Stimulated activated CD8-positive, alpha-beta memory T cell treated with anti-CD3 and anti-CD28 coated beads, Interleukin-15, amount 100 ng/mL, for 1 hour (primary cell): ENCODE measurements at regions not wholly inside any gene's neighbourhood (a gene's known extent, or its start where the extent isn't known, plus 50 kb on each side); places are given as distances from the start of the nearest gene placed in this dataset.
"Not testable (repeated sequence)": the region's sequence is repeated elsewhere in the genome, so short reads cannot be mapped to it uniquely, and the experiment has no call there.

Source experiments
- DNase-seq: peaks from one replicate; pipeline ENCODE4 v3.0.0-alpha.2; 2020; ENCODE audit warnings: low read depth

DNA sequence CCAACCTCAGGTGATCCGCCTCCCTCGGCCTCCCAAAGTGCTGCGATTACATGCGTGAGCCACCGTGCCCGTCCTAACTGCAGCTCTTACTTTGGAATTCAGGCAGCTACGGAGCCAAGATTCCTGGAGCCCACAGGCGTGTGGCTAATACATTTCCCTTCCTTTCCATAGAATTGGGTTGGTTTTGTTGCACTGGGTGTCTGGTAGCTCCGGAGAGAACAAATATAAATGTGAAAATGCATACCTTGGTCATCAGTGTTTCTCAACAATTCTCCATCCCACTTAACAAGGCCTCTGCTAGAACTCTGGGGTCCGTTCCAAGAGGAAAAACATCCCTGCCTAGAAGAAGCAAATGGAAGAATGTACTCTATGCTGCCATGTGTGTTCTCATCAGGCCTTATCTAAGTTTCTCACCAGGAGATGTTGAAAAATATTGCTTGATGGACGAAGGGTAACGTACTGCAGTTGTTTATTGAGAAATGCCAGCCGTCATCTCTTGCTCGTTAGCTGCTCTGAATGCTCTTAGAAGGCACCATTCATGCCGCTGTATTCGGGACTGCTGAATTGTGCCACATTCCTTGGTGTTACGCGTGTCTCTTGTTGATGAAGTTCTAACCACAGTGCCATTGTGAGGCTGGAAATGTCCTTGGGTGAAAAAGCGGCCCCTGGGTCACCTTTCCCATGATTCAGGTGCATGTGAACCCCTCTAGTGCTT, 50.5 kb upstream of the CD99 start:
- no peak for DNase-seq

DNA sequence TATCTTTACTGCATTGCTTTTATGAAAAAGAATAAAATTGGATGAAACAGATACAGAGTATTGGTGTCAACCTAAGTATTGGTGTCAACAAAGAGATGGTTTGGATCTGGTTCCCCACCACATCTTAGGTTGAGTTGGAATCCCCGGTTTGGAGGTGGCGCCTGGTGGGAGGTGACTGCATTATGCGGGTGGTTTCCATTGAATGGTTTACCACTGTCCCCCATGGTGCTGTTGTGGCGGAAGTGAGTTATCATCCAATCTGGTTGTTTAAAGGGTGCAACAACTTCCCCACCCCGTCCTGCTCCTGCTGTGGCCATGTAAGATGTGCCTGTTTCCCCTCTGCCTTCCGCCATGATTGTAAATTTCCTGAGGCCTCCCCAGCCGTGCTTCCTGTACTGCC, 52.8 kb upstream of the CD99 start:
- DNase-seq, result no peak

DNA sequence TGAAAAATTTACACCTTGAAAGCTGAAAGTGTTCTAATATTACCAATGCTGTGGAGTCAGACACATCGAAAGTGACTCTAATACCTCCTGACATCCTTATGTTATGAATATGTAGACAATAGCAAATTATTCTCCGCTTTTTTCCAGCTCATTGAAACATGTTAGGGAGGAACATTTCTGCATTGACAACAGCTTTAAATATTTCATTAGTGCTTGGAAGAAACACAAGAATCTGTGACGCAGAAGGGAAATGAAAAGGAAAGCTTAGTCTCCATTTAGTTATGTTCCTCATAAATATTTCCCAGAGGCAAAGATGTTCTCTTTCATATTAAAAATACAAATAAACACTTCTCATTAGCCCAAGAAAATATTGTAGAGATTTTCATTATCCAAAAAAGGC, 55.8 kb upstream of the CD99 start:
- DNase-seq, result no peak

DNA sequence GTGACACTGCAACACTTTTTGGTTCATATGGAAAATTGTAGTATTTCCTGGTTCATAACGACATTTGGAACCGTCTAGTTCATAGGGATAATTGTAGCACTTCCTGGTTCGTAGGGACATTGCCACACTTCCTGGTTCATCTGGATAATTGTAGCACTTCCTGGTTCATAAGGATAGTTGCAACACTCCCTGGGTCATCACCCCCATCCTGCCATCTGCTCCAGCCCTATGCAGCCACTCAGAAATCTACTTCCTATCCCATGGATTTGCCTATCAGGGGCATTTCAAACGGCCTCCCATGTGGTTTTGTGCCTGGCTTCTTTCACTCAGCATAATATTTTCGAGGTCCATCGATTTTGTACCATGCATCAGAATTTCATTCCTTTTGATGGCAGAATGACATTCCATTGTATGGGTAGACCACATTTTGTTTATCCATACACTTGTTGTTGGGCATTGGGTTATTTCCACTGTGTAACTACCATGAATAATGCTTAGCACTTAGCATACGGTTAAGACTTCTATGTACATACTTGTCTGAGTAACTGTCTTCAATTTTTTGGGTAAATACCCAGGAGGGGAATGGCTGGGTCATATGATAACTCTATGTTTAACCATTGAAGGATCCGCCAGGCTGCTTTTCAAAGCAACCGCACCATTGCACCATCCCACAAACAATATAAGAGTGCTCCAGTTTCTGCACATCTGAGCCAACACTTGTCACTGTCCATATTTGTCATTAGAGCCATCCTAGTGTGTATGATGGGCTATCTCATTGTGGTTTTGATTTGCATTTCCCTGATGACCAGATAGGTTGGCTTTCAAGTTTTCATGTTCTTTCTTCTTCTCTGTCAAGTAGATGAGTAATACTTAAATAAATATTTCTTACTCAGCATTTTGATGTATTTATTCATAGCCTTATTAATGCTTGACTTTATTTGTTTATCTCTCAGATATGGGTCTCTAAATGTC, 58.3 kb upstream of the CD99 start:
- no peak for DNase-seq

DNA sequence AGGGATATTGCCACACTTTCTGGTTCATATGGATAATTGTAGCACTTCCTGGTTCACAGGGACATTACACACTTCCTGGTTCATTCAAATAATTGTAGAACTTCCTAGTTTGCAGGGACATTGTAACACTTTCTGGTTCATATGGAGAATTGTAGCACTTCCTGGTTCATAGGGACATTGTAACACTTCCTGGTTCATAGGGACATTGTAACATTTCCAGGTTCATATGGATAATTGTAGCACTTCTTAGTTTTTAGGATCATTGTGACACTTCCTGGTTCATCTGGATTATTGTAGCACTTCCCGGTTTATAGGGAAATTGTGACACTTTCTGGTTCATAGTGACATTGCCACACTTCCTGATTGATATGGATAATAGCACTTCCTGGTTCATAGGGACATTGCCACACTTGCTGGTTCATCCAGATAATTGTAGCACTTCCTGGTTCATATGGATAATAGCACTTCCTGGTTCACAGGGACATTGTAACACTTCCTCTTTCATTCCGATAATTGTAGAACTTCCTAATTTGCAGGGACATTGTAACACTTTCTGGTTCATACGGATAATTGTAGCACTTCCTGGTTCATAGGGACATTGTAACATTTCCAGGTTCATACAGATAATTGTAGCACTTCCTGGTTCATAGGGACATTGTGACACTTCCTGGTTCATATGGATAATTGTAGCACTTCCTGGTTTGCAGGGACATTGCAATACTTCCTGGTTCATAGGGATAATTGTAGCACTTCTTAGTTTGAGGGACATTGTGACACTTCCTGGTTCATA, 59.2 kb upstream of the CD99 start:
- DNase-seq, result no peak

DNA sequence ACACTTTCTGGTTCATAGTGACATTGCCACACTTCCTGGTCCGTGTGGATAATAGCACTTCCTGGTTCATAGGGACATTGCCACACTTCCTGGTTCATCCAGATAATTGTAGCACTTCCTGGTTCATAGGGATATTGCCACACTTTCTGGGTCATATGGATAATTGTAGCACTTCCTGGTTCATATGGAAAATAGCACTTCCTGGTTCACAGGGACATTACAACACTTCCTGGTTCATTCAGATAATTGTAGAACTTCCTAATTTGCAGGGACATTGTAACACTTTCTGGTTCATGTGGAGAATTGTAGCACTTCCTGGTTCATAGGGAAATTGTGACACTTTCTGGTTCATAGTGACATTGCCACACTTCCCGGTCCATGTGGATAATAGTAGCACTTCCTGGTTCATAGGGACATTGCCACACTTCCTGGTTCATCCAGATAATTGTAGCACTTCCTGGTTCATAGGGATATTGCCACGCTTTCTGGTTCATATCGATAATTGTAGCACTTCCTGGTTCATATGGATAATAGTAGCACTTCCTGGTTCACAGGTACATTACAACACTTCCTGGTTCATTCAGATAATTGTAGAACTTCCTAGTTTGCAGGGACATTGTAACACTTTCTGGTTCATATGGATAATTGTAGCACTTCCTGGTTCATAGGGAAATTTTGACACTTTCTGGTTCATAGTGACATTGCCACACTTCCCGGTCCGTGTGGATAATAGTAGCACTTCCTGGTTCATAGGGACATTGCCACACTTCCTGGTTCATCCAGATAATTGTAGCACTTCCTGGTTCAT, 60.0 kb upstream of the CD99 start:
- not testable (repeated sequence) for DNase-seq

DNA sequence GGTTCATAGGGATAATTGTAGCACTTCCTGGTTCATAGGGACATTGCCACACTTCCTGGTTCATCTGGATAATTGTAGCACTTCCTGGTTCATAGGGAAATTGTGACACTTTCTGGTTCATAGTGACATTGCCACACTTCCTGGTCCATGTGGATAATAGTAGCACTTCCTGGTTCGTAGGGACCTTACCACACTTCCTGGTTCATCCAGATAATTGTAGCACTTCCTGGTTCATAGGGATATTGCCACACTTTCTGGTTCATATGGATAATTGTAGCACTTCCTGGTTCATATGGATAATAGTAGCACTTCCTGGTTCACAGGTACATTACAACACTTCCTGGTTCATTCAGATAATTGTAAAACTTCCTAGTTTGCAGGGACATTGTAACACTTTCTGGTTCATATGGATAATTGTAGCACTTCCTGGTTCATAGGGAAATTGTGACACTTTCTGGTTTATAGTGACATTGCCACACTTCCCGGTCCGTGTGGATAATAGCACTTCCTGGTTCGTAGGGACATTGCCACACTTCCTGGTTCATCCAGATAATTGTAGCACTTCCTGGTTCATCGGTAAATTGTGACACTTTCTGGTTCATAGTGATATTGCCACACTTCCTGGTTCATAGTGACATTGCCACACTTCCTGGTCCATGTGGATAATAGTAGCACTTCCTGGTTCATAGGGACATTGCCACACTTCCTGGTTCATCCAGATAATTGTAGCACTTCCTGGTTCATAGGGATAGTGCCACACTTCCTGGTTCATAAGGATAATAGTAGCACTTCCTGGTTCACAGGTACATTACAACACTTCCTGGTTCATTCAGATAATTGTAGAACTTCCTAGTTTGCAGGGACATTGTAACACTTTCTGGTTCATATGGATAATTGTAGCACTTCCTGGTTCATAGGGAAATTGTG, 60.8 kb upstream of the CD99 start:
- DNase-seq, result not testable (repeated sequence)

DNA sequence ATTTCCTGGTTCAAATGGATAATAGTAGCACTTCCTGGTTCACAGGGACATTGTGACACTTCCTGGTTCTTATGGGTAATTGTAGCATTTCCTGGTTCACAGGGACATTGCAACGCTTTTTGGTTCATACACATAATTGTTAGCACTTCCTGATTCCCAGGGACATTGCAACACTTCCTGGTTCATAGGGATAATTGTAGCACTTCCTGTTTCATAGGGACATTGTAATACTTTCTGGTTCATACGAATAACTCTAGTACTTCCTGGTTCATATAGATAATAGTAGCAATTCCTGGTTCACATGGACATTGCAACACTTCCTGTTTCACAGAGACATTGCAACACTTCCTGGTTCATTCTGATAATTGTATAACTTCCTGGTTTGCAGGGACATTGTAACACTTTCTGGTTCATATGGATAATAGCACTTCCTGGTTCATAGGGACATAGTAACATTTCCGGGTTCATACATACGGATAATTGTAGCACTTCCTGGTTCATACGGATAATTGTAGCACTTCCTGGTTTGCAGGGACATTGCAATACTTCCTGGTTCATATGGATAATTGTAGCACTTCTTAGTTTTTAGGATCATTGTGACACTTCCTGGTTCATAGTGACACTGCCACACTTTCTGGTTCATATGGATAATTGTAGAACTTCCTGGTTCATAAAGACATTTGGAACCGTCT, 61.6 kb upstream of the CD99 start:
- no peak for DNase-seq

DNA sequence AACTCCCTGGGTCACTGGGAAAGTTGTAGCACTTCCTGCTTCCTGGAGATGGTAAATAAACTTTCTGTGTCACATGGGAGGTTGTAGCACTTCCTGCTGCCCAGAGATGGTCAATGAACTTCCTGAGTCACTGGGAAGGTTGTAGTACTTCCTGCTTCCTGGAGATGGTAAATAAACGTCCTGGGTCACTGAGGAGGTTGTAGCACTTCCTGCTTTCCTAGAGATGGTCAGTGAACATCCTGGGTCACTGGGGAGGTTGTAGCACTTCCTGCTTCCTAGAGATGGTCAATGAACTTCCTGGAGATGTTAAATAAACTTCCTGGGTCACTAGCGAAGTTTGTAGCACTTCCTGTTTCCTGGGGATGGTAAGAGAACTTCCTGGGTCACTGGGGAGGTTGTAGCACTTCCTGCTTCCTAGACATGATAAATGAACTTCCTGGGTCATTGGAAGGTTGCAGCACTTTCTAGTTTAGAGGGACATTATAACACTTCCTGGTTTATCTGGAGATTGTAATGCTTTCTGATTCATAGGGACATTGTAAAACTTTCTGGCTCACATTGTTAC, 62.3 kb upstream of the CD99 start:
- DNase-seq, result no peak

DNA sequence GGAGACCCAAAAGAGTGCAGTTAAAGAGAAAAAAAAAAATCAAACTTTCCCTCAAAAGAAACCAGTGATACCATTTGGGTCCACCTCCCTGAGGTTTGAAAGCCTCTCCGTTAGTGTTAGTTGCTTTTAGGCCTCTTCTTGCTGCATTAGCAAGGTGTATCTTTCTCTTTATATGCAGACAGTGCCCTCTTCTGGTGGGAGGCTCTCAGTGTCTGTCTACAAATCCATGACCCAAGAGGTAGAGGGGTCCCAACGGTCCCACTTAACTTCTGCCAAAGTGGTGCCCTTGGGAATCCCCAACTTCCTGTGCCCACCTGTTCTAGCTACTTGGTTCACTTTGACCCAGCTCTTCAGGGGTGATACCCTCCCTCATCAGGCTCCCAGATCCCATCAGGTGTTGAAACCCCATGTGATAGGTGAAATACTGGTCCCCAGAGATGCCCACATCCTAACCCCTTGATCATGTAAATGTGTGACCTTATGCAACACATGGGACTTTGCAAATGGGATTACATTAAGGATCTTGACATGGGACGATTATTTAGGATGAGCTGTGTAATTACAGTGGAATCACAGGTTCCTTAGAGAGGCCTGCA, 63.7 kb upstream of the CD99 start:
- DNase-seq, result no peak

DNA sequence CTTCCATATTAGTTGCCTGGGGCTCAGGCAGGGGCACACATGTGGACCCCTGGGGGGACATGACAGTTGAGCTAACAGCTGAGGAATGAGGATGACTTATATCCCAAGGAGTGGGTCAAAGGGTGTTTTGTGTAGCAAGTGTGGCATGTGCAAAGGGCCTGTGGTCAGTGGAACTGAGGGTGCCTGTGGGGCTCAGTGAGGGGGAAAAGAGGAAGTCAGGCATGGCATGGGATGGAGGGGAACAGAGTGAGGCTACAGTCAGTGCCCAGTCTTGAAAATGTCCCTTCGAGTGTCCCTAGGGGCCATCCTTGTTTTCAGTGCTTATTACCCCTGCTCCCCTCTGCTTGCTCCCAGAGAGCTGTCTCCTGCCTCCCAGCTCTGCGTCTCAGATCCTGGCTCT, 64.3 kb upstream of the CD99 start:
- DNase-seq, result no peak

DNA sequence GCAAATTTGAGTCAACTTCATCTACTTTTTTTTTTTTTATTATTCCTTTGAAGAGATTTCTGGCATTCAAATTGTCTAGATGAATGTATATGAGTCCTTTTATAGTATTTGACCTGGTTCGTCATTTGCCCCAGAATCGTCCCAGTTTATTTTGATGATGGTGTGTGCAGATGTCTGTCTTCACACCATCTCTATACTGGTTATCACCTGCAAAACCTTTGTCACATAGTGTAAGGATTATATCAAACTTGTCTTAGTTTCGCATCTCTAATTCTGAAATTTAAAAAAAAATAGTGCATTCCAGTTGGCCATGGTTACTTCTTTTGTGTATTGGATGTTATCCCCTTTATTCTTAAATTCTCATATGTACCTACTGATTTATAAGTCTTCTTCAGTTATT, 70.5 kb upstream of the CD99 start:
- DNase-seq, result no peak

DNA sequence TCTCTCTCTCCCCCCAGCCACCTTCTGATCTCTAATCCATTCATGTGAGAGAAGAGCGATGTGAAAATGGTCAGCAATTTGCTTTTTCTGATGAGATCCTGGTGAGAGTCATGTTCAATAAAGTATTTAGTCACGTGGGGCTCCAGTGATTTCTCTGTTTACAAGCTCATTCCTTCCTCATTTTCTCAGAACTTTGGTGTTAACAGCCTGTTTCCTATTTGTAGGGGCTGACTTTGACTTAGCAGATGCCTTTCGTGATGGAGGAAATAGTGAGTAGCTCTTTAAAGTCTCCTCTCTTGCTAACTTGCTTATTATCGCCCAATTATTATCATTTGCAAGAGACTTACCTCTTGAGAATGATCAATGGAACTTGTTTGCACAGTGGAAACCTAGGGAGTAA, 72.6 kb upstream of the CD99 start:
- no peak for DNase-seq

DNA sequence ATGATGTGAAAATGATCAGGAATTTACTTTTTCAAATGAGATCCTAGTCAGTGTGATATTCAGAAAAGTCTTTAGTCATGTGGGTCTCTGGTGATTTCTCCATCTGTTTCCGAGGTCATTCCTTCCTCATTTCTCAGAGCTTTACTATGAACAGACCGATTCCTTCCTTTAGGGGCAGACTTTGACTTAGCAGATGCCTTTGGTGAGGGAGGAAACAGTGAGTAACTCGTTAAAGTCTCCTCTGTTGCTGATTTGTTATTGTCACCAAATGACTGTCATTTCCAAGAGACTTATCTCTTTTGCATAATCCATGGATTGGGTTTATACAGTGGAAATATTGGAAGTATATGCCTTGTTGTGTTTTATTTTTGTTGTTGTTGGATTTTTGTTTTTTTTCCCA, 76.2 kb upstream of the CD99 start:
- DNase-seq, result no peak

DNA sequence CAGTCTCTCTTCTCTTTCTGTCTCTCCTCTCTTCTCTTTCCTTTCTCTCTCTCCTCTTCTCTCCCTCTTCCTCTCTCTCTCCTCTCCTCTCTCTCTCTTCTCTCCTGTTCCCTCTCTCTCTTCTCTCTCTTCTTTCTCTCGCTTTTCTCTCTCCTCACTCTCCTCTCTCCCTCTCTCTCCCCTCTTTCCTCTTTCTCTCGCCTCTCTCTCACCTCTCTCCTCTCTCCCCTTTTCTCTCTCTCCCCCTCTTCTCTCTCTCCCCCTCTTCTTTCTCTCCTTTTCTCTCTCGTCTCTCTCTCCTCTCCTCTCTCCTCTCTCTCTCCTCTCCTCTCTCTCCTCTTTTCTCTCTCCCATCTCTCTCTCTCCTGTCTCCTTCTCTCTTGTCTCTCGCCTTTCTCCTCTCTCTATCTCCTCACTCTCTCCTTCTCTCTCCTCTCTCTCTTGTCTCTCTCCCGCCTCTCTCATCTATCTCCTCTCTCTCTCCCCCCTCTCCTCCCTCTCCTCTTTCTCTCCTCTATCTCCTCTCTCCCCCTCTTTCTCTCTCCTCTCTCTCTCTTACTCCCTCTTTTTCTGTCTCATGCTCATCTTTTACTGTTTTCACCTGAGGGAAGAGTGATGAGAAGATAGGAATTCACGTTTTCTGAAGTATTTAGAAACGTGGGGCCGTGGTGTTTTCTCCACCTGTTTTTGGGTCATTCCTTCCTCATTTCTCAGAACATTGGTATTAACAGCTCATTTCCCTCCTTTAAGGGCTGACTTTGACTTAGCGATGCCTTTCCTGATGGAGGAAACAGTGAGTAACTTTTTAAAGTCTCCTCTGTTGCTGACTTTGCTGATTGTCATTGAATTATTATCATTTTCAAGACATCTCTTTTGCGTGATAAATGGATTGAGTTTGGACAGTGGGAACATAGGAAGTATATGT, 80.6 kb upstream of the CD99 start:
- no peak for DNase-seq

DNA sequence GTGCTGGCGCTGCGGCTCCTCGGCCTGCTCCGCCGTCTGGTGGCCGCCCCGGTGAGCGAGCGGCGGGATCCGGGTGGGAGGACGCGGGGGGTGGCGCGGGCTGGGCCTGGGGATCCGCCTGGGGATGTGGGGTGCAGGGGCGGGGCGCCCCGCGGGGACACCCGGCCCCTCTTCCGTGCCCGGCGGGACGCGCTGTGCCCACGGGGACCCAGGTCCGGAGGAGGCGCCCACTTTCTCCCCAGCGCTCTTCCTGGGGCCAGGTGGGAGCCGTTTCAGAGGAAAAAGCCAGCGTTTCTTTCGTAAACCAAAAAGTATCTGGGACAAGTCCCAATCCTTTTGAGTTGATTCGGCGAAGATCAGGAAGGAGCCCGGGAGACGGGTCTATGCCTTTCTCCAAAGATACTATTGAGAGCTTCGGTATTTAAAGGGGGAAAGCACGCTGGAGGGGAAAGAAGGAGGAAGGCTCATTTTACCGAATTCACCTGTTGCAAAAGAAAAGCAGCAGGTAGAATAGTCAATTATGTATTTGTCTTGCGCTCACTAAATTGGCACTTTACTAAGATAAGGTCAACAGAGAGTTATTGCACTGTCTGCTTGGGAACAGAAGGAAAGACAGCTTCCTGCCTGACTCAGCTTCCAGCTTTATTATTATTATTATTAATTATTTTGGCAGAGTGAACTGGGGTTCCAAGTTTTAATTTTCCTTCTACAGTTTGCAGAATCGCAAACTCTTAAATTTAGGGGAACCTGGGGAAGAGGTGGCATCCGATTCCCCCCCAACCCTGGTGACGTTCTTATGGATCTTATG, 81.5 kb upstream of the CD99 start:
- no peak for DNase-seq
